ENCODE measurements at regions not wholly inside any gene's neighbourhood (a gene's known extent, or its start where the extent isn't known, plus 50 kb on each side); places are given as distances from the start of the nearest gene placed in this dataset.

DNA sequence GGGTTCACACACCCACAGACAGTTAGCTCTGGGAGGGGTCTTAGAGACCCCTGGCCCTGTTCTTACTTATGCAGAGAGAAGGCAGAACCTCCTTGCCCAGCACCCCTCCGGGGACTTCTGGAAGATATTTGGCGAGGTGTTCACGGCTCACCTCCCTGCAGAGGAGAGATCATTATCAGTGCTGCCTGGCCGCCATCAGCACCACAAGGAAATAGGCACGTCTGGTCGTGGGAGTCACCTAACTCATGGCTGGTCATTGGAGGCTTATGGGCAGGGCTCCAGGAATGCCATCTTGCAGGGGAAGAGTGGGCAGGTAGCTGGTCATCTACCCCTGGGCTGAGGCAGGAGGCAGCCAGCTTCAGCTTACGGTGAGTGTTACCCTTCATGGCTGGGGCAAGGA, 189.4 kb downstream of the RPS24 start:
- TF ChIP-seq CTCF (IDR thresholded peaks at IDR 0.05) (no peak), POLR2A (IDR thresholded peaks at IDR 0.05) (no peak)

Measured in testis (tissue), 2 donors.